ENCODE measurements at regions not wholly inside any gene's neighbourhood (a gene's known extent, or its start where the extent isn't known, plus 50 kb on each side); places are given as distances from the start of the nearest gene placed in this dataset.

DNA sequence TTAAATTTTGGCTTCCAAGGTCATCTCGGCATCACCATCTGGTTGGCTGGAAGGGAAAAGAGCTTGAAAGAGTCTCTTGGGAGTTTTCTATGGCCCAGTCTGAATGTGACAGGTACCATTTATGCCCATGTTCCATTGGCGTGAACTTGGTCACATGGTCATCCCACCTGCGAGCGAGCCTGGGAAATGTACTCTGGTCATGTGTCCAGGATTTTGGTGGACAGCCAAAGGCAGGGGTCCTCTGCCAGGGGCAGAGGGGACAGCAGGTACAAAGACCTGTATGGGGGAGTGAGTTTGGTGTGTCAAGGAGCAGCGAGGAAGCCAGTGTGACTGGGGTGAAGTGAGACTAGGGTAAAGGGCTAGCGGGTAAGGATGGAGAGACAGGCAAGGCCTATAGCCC lies 112.6 kb downstream of the CDC5L start:
- DNase-seq = no peak

DNA sequence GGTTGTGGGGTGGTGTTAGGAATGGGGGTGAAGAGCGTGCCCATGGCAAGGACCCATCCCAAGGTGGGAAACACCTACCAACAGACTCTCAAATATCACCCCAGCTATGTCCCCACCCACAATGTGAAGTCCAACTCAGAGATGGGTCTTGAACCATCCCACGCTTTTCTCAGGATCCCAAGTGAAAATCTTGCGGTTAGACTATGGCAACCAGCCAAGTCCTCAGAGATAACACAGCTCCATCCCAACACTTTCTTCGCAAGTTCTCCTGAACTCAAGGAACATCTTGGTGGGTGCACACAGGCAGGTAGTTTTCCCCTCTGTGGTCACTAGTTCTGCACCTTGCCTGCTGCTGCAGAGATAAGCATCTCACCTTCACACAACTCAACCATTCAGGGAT lies 116.0 kb downstream of the CDC5L start:
- no peak for DNase-seq

DNA sequence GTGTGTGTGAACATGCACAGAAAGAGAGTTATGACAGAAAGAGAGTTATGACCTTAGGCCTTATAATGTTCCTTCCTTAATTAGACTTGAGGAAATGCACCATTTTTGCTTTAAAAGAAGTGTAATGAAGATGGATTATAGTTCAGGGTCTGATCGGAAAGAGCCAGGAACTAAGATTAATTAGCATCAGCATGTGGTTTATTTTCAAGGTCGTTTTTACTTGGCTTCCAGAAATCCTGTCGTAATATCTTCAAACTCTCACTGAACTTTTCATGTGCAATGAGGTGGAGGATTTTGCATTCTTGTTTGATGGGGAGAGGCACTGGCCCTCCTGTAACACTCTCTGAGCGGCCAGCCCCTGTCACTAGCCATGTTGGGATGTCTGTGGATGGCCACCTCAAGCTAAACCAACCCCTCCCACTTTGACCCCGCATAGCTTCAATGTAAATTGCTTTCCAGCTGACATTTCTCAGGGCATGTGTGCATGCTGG lies 116.8 kb downstream of the CDC5L start:
- DNase-seq = no peak

GRCh38 chr6:44505751-44506150 lies 118.2 kb downstream of the CDC5L start:
- no peak for DNase-seq

GRCh38 chr6:44507014-44507413 lies 119.5 kb downstream of the CDC5L start:
- no peak for DNase-seq

- no peak for DNase-seq
Measured at GRCh38 chr6:44508646-44509045, 121.1 kb downstream of the CDC5L start.

GRCh38 chr6:44511126-44511525 lies 123.6 kb downstream of the CDC5L start:
- no peak for DNase-seq

DNA sequence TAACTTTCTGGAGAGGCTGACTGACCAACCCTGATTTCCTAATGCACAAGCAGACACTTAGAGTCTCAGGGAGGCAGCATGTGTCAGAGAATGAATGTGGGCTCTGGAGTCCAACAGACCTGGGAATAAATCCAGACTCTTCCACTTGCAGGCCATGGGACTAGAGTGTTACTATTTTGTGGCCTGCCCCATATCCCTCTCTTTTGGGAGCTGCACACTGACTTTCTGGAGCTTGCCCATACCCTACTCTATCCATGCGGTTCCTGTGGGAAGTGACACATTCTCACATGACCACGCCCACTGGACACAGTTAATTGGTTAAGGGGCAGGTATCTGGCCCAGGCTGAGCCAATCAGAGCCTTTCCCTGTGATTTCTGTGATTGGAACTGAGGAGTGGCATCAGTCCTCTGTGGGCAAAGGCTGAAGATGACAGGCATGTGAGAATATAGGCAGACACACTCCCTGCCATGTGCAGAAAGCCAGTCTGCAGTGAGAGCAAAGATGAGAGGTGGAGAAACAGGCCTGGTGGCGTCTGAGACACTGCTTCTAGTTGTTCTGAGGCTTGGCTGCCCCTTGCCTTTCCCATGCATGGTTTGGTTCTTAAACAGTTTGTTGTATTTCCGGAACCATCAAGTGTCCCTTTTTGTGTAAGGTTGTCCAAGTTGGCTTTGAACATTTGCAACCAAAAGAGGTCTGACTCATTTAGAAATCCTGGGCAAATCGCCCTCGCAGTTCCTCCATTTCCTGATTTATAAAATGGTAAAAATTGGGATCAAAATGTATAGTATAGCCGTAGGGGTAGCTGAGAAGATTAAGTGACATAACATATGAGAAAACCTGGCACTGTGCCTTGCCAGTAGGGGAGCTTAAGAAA lies 125.6 kb downstream of the CDC5L start:
- no peak for DNase-seq

GRCh38 chr6:44514085-44514484 lies 126.6 kb downstream of the CDC5L start:
- no peak for DNase-seq

DNA sequence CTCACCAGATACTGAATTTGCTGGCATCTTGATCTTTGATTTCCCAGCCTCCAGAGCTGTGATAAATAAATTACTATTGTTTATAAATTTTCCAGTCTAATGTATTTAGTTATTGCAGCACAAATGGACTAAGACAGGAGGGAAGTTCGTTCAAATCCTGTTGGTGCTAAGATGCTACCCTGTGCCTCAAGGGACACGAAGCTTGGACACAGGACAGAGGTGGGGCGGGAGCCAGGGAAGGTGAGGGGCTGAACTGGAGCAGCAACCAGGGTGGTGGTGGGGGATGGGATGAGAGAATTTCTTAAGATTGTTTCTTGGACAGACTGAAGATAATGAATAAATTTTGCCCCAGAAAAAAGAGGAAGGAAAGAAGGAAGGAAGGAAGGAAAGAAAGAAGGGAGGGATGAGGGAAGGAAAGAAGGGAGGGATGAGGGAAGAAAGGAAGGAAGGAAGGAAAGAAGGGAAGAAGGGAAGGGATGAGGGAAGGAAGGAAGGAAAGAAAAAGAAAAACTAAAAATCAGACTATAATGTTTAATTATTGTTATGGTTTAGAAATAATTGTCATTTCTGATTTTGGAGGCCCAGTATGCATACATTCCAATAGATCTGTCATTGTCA lies 127.2 kb downstream of the CDC5L start:
- DNase-seq = no peak

GRCh38 chr6:44522871-44523270 lies 135.4 kb downstream of the CDC5L start:
- DNase-seq = no peak

- DNase-seq = no peak
Measured at GRCh38 chr6:44524476-44525227, 137.1 kb downstream of the CDC5L start.

DNA sequence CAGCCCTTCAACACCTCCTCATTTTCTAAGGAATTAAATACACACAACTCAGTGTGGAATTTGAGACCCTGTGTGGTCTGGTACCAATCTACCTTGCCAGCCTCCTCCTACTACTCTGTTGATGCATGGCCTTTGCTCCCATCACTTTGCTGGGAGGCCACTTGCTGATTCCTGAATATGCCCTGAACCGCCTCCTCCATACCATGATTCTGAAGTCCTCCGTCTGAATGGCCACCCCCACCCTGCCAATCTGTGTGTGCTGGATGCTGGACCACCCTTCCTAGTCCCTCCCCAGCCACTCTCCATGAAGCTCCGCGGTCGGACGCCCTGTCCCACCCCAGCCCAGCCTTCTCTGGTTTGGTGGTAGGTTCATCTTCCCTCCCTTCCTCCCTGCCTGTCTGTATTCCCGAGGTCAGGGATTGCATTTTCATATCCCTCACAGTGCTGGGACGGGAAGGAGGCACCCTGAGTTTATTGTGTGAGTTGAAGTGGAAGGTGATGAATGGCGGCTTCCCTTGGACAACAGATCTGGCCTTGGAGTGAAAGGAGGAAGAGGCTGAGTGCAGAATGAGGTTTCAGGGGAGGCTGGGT lies 138.3 kb downstream of the CDC5L start:
- DNase-seq = no peak

- no peak for DNase-seq
Measured at GRCh38 chr6:44527181-44527580, 139.7 kb downstream of the CDC5L start.

GRCh38 chr6:44527583-44528369 lies 140.3 kb downstream of the CDC5L start:
- no peak for DNase-seq

DNA sequence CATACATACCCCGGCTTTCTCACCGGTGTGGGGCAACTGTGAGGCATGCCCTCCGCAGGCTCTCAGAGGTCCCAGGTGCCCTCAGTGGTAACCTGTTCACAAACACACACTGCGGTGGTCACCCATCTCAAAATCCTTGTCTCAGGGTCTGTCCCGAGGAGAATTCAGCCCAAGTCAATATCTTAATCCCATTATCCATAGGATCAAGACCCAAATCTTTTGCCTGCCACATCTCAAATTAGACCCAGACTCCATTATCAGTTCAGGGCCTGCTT lies 140.8 kb downstream of the CDC5L start:
- DNase-seq = no peak

GRCh38 chr6:44528716-44529115 lies 141.2 kb downstream of the CDC5L start:
- DNase-seq = no peak

GRCh38 chr6:44529146-44529905 lies 141.8 kb downstream of the CDC5L start:
- DNase-seq = no peak

DNA sequence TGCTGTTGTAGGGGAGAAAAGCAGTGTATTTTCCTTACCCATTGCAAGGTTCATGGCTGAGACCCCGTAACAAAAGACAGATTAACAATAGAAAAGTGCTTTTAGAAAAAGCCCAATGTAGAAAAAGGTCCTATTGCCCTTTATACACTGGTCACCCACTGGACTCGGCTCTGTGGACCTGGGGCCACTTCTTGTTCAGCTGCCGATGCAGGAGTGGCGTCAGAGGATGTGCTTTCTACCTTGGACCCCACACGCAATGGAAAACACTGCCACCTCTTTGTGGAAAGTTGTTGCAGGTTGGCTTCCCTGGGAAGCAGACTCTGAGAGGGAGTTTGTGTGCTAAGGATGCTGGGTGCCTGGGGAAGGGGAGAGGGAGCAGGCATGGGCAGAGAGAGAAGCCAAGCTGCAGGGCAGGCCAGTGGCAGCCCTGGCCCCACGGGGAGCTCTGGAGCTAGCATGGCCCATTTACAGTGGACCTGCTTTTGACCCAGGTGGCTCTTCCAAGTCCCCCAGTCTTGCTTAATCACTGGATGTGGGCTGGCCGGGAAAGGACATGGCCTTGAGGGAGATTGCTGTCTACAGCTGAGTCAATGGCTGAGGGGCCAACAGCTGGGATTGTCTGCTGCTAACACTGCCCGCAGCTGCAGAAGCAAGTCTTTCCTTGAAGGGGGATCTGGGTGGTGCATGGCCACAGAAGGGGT lies 142.9 kb downstream of the CDC5L start:
- no peak for DNase-seq

GRCh38 chr6:44530910-44531234 lies 143.4 kb downstream of the CDC5L start:
- no peak for DNase-seq

Measured in right kidney (tissue), 1 donor.